Endodermal cell (in vitro differentiated cells): ENCODE measurements at regions not wholly inside any gene's neighbourhood (a gene's known extent, or its start where the extent isn't known, plus 50 kb on each side); places are given as distances from the start of the nearest gene placed in this dataset.

Experiments used
- DNase-seq: peaks from one replicate; pipeline ENCODE4 v3.0.0-alpha.2; 2017
- H3K27ac ChIP-seq: 2 replicates; pipeline ENCODE4 v1.5.1; 2013; ENCODE audit warnings: mild to moderate bottlenecking, low read depth, low read length, moderate library complexity
- H3K27me3 ChIP-seq: 2 replicates; pipeline ENCODE4 v1.6.1; 2013; ENCODE audit warnings: mild to moderate bottlenecking, low read length, moderate library complexity; ENCODE audit not compliant: insufficient read depth, control insufficient read depth, poor library complexity, severe bottlenecking
- H3K36me3 ChIP-seq: 2 replicates; pipeline ENCODE4 v1.7.0; 2013; ENCODE audit warnings: mild to moderate bottlenecking, low read length, moderate library complexity; ENCODE audit not compliant: control insufficient read depth, insufficient read depth
- H3K4me1 ChIP-seq: one replicate; pipeline ENCODE4 v1.7.0; 2013; ENCODE audit warnings: low read length; ENCODE audit not compliant: control insufficient read depth, insufficient read depth
- H3K4me3 ChIP-seq: 2 replicates; pipeline ENCODE4 v1.5.1; 2013; ENCODE audit warnings: mild to moderate bottlenecking, low read length, moderate library complexity
- H3K9ac ChIP-seq: 2 replicates; pipeline ENCODE4 v1.6.1; 2013; ENCODE audit warnings: mild to moderate bottlenecking, low read length, moderate library complexity; ENCODE audit not compliant: poor library complexity, severe bottlenecking; ENCODE audit errors: extremely low read depth
- H3K9me3 ChIP-seq: 2 replicates; pipeline ENCODE4 v1.6.1; 2013; ENCODE audit warnings: mild to moderate bottlenecking, low read length, moderate library complexity; ENCODE audit not compliant: control insufficient read depth
- H3K27ac Mint-ChIP-seq: 2 replicates; pipeline ENCODE4 v1.8.0; 2020; ENCODE audit warnings: mixed read lengths
- H3K27me3 Mint-ChIP-seq: 2 replicates; pipeline ENCODE4 v1.8.0; 2021; ENCODE audit warnings: mild to moderate bottlenecking, mixed read lengths; ENCODE audit not compliant: insufficient read depth
- H3K36me3 Mint-ChIP-seq: 2 replicates; pipeline ENCODE4 v1.8.0; 2020; ENCODE audit warnings: low read depth, mixed read lengths
- H3K4me1 Mint-ChIP-seq: 2 replicates; pipeline ENCODE4 v1.8.0; 2020; ENCODE audit warnings: mixed read lengths
- H3K4me3 Mint-ChIP-seq: 2 replicates; pipeline ENCODE4 v1.8.0; 2020; ENCODE audit warnings: mild to moderate bottlenecking, moderate library complexity, mixed read lengths
- H3K9me3 Mint-ChIP-seq: 2 replicates; pipeline ENCODE4 v1.8.0; 2020; ENCODE audit warnings: mild to moderate bottlenecking, mixed read lengths
- WGBS, 2 experiments: methylation state at CpG; one replicate each; pipeline versions ENCODE4 v1.1.5 to v1.1.7; 2013; ENCODE audit warnings: missing lambda C conversion rate in 2 of 2, mixed read lengths in 1 of 2; ENCODE audit not compliant: insufficient coverage in 1 of 2, insufficient read length in 1 of 2; 5-methylcytosine and 5-hydroxymethylcytosine counted together
- TF ChIP-seq, protein P1 (sequence below): fragments of 200-600 bp; sonication (generic); conservative IDR thresholded peaks from 2 replicates; pipeline ENCODE4 v1.5.0; 2021; ENCODE audit warnings: antibody characterized with exemption, mild to moderate bottlenecking

DNA sequence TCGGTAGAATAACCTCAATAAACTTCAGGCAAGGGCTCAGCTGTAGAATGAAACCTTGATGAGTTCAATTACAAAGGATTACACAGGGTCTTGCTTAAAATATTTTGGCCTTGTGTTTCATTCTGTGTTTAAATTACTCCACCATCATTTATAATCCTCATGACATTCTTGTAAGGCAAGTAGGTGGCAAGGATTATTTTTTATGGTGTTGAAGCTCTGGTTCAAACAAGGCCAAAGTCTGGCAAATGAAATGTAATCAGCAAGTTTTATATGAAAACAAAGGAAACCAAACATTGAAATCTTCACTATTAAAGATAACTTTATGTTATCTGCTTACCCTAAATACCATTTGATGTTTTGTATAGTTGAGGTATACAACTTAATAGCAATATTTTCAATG lies 221.3 kb upstream of the HES1 start:
- Mint-ChIP-seq H3K27me3 (peaks cover 2% of the 10 kb centered on the region), H3K4me1 (peaks cover 21% of the 10 kb centered on the region), H3K36me3 (no peaks in the 10 kb centered on the region), H3K4me3 (no peak overlapping the region), H3K9me3 (no peaks in the 10 kb centered on the region), H3K27ac (no peak overlapping the region)
- 86 to 89% methylated on average over 1 of the region's 1 CpG for WGBS, 2 experiments
- H3K4me1 ChIP-seq = peaks cover 12% of the 10 kb centered on the region
- no peaks in the 10 kb centered on the region for H3K9me3 ChIP-seq
- DNase-seq = no peak
- H3K27ac ChIP-seq = no peak overlapping the region
- no peak overlapping the region for H3K9ac ChIP-seq
- no peak overlapping the region for H3K4me3 ChIP-seq
- no peaks in the 10 kb centered on the region for H3K36me3 ChIP-seq
- H3K27me3 ChIP-seq = no peaks in the 10 kb centered on the region
- TF ChIP-seq, protein P1, sequence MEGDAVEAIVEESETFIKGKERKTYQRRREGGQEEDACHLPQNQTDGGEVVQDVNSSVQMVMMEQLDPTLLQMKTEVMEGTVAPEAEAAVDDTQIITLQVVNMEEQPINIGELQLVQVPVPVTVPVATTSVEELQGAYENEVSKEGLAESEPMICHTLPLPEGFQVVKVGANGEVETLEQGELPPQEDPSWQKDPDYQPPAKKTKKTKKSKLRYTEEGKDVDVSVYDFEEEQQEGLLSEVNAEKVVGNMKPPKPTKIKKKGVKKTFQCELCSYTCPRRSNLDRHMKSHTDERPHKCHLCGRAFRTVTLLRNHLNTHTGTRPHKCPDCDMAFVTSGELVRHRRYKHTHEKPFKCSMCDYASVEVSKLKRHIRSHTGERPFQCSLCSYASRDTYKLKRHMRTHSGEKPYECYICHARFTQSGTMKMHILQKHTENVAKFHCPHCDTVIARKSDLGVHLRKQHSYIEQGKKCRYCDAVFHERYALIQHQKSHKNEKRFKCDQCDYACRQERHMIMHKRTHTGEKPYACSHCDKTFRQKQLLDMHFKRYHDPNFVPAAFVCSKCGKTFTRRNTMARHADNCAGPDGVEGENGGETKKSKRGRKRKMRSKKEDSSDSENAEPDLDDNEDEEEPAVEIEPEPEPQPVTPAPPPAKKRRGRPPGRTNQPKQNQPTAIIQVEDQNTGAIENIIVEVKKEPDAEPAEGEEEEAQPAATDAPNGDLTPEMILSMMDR = no peak

DNA sequence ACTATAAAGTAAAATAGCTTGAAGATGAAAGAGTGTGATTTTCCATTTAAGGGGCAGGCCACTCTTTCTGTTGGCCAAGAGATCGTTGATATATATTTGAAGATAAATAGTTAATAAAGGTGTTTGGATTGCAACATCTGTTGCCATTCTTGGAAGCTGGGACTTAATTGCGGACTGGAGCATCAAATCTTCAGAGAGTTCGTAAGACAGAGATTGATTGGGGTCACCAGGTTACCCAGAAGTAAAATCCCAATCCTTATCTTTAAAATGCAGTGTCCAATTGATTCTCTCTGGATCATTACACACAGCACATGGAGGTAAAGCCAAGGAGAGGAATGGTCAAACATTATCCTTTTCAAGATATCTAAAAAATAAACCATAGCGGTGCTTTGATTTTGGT lies 220.8 kb upstream of the HES1 start:
- H3K27ac Mint-ChIP-seq = no peak overlapping the region
- peaks cover 12% of the 10 kb centered on the region for H3K4me1 ChIP-seq

DNA sequence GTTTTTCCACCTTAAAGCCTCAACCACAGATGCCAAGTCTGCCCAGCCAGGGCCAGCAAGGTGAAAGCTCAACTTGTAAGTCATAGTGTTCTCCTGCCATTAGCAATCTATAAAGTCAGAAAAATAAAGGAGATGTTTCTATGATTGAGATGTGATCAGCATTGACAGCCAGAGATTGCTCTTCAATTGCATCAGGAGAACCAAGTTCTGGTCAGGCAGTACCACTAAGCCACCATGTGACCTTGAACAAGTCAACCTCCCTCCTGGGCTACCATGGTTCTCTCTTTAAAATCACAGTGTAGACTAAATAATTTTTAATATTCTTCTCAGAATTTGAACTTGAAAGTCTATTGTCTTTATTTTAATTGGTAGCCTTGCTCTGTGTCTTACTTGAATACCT lies 220.3 kb upstream of the HES1 start:
- Mint-ChIP-seq H3K4me1 (peaks cover 14% of the 10 kb centered on the region), H3K9me3 (no peaks in the 10 kb centered on the region), H3K27ac (no peak overlapping the region), H3K36me3 (no peaks in the 10 kb centered on the region), H3K27me3 (peaks cover 2% of the 10 kb centered on the region), H3K4me3 (no peak overlapping the region)
- Histone ChIP-seq H3K27me3 (no peaks in the 10 kb centered on the region), H3K36me3 (no peaks in the 10 kb centered on the region), H3K9me3 (no peaks in the 10 kb centered on the region), H3K4me3 (no peak overlapping the region), H3K27ac (no peak overlapping the region), H3K9ac (no peak overlapping the region), H3K4me1 (peaks cover 8% of the 10 kb centered on the region)
- TF ChIP-seq, protein P1 = no peak
- DNase-seq = no peak

More for the DNA sequence above, 220.8 kb upstream of the HES1 start:
- no peaks in the 10 kb centered on the region for H3K9me3 ChIP-seq
- no peaks in the 10 kb centered on the region for H3K27me3 ChIP-seq
- TF ChIP-seq, protein P1 = no peak
- no peak overlapping the region for H3K4me3 Mint-ChIP-seq
- H3K36me3 Mint-ChIP-seq = no peaks in the 10 kb centered on the region
- H3K9me3 Mint-ChIP-seq = no peaks in the 10 kb centered on the region
- H3K4me1 Mint-ChIP-seq = peaks cover 19% of the 10 kb centered on the region
- no peaks in the 10 kb centered on the region for H3K36me3 ChIP-seq
- no peak overlapping the region for H3K27ac ChIP-seq
- WGBS, 2 experiments = 84 to 94% methylated on average over 2 to 4 of the region's 4 CpGs
- no peak overlapping the region for H3K4me3 ChIP-seq
- H3K9ac ChIP-seq = no peak overlapping the region
- H3K27me3 Mint-ChIP-seq = peaks cover 2% of the 10 kb centered on the region
- DNase-seq = no peak
